GM12878 (cell line): ENCODE measurements at regions not wholly inside any gene's neighbourhood (a gene's known extent, or its start where the extent isn't known, plus 50 kb on each side); places are given as distances from the start of the nearest gene placed in this dataset.

Experiments
- ATAC-seq: fragments of 200-7000 bp; cut with Tn5 transposase; 3 replicates; pipeline ENCODE4 v1.9.1; 2020; ENCODE audit warnings: mild to moderate bottlenecking, moderate library complexity
- BruUV-seq: library from RNA; stranded (reverse); fragments of 400-500 nt; replicated peaks from 2 replicates; lab custom pipeline; 2021; lab: Mats Ljungman, UMichigan
- CTCF ChIA-PET: fragments of 300-600 bp; sonication (Branson Sonifier 250); formaldehyde crosslinking; extraction: SDS; loops from one replicate; lab custom pipeline; 2021; ENCODE audit warnings: inconsistent platforms; lab: Yijun Ruan, JAX
- POLR2A ChIA-PET: fragments of 350-600 bp; formaldehyde crosslinking; extraction: SDS; loops from one replicate; lab custom pipeline; 2021; ENCODE audit warnings: inconsistent platforms; lab: Charles Lee
- RAD21 ChIA-PET: fragments of 300-600 bp; sonication (Branson Sonifier 250); formaldehyde crosslinking; loops from one replicate; lab custom pipeline; 2023; ENCODE audit warnings: antibody characterized with exemption; ENCODE audit not compliant: unreplicated experiment; lab: Charles Lee
- SMC1A ChIA-PET: fragments of 300-600 bp; sonication (Branson Sonifier 250); formaldehyde crosslinking; loops from one replicate; lab custom pipeline; 2023; ENCODE audit not compliant: unreplicated experiment, uncharacterized antibody; lab: Charles Lee
- DNase-seq: peaks from one replicate; pipeline ENCODE4 v3.0.0-alpha.2; 2011; ENCODE audit warnings: low read depth, low spot score
- FAIRE-seq: peaks from 3 replicates; lab custom pipeline; 2011; peaks lifted over from hg19 to GRCh38; lab: Jason Lieb, UNC
- H2AFZ ChIP-seq: 2 replicates; pipeline ENCODE4 v1.6.0; 2011; ENCODE audit warnings: low read depth, low read length, control low read depth; ENCODE audit not compliant: control insufficient read depth
- H3K27ac ChIP-seq: 2 replicates; pipeline ENCODE4 v1.5.1; 2011; ENCODE audit warnings: control low read depth; ENCODE audit not compliant: control insufficient read depth, insufficient read depth
- H3K27me3 ChIP-seq, 2 experiments: replicated peaks in 1 of 2; 2 replicates each; pipeline versions ENCODE4 v1.6.0 to v1.6.1; 2011; ENCODE audit warnings: low read length in 1 of 2; ENCODE audit not compliant: control insufficient read depth in 2 of 2, insufficient read depth in 2 of 2
- H3K36me3 ChIP-seq, 2 experiments: 2 replicates each; pipeline ENCODE4 v1.5.1; 2011; ENCODE audit warnings: low read length in 1 of 2; ENCODE audit not compliant: control insufficient read depth in 2 of 2, insufficient read depth in 2 of 2
- H3K4me1 ChIP-seq: 2 replicates; pipeline ENCODE4 v1.6.1; 2011; ENCODE audit warnings: mild to moderate bottlenecking, low read length, moderate library complexity, mixed read lengths; ENCODE audit not compliant: control insufficient read depth, insufficient read depth
- H3K4me2 ChIP-seq: 2 replicates; pipeline ENCODE4 v1.6.0; 2011; ENCODE audit warnings: control low read depth; ENCODE audit not compliant: control insufficient read depth, insufficient read depth
- H3K4me3 ChIP-seq: fragments of 200-600 bp; sonication (generic); 2 replicates; pipeline ENCODE4 v1.5.1; 2016
- H3K79me2 ChIP-seq: 2 replicates; pipeline ENCODE4 v1.6.0; 2011; ENCODE audit warnings: low read length; ENCODE audit not compliant: control insufficient read depth, insufficient read depth
- H3K9ac ChIP-seq: 2 replicates; pipeline ENCODE4 v1.8.0; 2011; ENCODE audit warnings: low read length, control low read depth, mixed read lengths; ENCODE audit not compliant: control insufficient read depth, insufficient read depth
- H3K9me3 ChIP-seq: replicated peaks from 3 replicates; pipeline ENCODE4 v1.5.1; 2011; ENCODE audit warnings: mild to moderate bottlenecking, low read length; ENCODE audit not compliant: control insufficient read depth, insufficient read depth
- H4K20me1 ChIP-seq: 2 replicates; pipeline ENCODE4 v1.6.0; 2011; ENCODE audit not compliant: control insufficient read depth, insufficient read depth
- CEBPB ChIP-seq, 2 experiments: fragments of 150-350 bp in 1 of 2; IDR thresholded peaks; 2 replicates each; pipeline ENCODE4 v1.6.1; 2012 to 2014; ENCODE audit warnings: low read depth in 2 of 2, low read length in 2 of 2, borderline replicate concordance in 1 of 2, inconsistent platforms in 1 of 2
- CHD4 ChIP-seq: fragments of 200-600 bp; sonication (generic); IDR thresholded peaks from 2 replicates; pipeline ENCODE4 v1.6.1; 2016; ENCODE audit warnings: mild to moderate bottlenecking
- CTCF ChIP-seq, 3 experiments: IDR thresholded peaks in 2 of 3; conservative IDR thresholded peaks in 1 of 3; 2 replicates each; pipeline ENCODE4 v1.5.1; 2011; ENCODE audit warnings: low read depth in 3 of 3, low read length in 3 of 3, mild to moderate bottlenecking in 3 of 3, control low read depth in 2 of 3, moderate library complexity in 2 of 3, inconsistent platforms in 1 of 3, mixed read lengths in 1 of 3; ENCODE audit not compliant: control insufficient read depth in 2 of 3, insufficient read depth in 1 of 3; ENCODE audit errors: extremely low read depth in 1 of 3
- JUNB ChIP-seq: IDR thresholded peaks from 2 replicates; pipeline ENCODE4 v1.6.1; 2016; ENCODE audit warnings: antibody characterized with exemption, mild to moderate bottlenecking
- MTA3 ChIP-seq: IDR thresholded peaks from 2 replicates; pipeline ENCODE4 v1.6.1; 2012; ENCODE audit warnings: low read length, inconsistent platforms, borderline replicate concordance
- RAD51 ChIP-seq: fragments of 450-650 bp; IDR thresholded peaks from 2 replicates; pipeline ENCODE4 v1.6.1; 2016; ENCODE audit warnings: moderate library complexity, mild to moderate bottlenecking, inconsistent platforms
- RBBP5 ChIP-seq: fragments of 200-600 bp; sonication (generic); conservative IDR thresholded peaks from 2 replicates; pipeline ENCODE4 v1.6.1; 2016
- TAF1 ChIP-seq: IDR thresholded peaks from 2 replicates; pipeline ENCODE4 v1.6.1; 2011; ENCODE audit warnings: mild to moderate bottlenecking, low read depth, low read length, borderline replicate concordance
- WGBS: methylation state at CpG from one replicate; pipeline ENCODE4 v1.1.6; 2016; ENCODE audit warnings: low lambda C conversion rate; ENCODE audit not compliant: insufficient replicate concordance, insufficient coverage; ENCODE audit errors: missing lambda C conversion rate; 5-methylcytosine and 5-hydroxymethylcytosine counted together
- in situ Hi-C: fragments of 300-500 bp; cut with MboI; formaldehyde crosslinking; loops from 9 replicates; pipeline ENCODE4 v1.14.3; 2018; ENCODE audit warnings: mixed read lengths
- intact Hi-C: fragments of 100-400 bp; cut with micrococcal nuclease; formaldehyde crosslinking; loops from one replicate; pipeline ENCODE4 v1.14.2; 2022; ENCODE audit not compliant: unreplicated experiment

DNA sequence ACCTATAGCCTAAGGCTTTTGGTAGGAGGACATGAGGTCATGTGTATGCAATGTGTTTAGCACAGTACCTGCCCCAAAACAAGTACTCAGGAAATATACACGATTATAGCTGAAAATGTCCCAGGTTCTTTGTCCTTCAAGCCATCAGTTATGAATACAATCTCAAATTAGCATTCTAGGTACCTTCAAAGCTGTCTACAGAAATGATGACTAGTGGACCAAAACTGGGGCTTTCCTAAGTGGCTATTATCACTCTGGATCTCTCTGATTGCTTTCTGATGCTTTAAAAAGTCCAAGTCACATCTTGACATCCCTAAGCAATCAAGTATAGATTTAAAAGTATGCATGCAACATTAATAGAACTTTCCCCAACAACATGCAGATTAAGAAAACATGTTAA lies 93.0 kb upstream of the SLIT3 start:
- in situ Hi-C loops, result no loop called here
- Histone ChIP-seq H3K27ac (no peak overlapping the region), H3K4me3 (no peak overlapping the region), H4K20me1 (no peaks in the 10 kb centered on the region), H3K9me3 (no peaks in the 10 kb centered on the region), H3K9ac (no peak overlapping the region), H3K27me3 (no peaks in the 10 kb centered on the region), H3K79me2 (no peaks in the 10 kb centered on the region)
- ATAC-seq, result peak; percentile 50
- no peak for TF ChIP-seq TAF1
- TF ChIP-seq CHD4, result no peak
- TF ChIP-seq CTCF (IDR thresholded peaks at IDR 0.05 in 2 of 3, conservative IDR thresholded peaks at IDR 0.05 in 1 of 3; ENCODE audit: control insufficient read depth in 2 of 3, extremely low read depth in 1 of 3, insufficient read depth in 1 of 3, low read depth in 3 of 3, low read length in 3 of 3), result no peak
- no peak for TF ChIP-seq RBBP5
- no peak for TF ChIP-seq MTA3
- TF ChIP-seq RAD51, result no peak
- no peak for TF ChIP-seq JUNB
- no peak for TF ChIP-seq CEBPB (IDR thresholded peaks at IDR 0.05; ENCODE audit: borderline replicate concordance in 1 of 2, low read depth in 2 of 2, low read length in 2 of 2)
- TF ChIP-seq, all 136 proteins: peak for 0
- FAIRE-seq (no peak), DNase-seq (no peak)
- no TSS peak for BruUV-seq
- ChIA-PET CTCF (no interaction called here), RAD21 (no interaction called here), SMC1A (interaction anchor here (0.8 to 1.2 kb wide), 2 partner anchors 18 to 56 kb away, joined by 3 to 5 read pairs; no protein-coding TSS in a partner anchor), POLR2A (no interaction called here)
- Histone ChIP-seq H3K4me2 (no peak overlapping the region), H3K4me1 (no peaks in the 10 kb centered on the region), H3K36me3 (no peaks in the 10 kb centered on the region), H2AFZ (no peak overlapping the region)
- 0% methylated on average over 1 of the region's 1 CpG for WGBS
- intact Hi-C loops, result no loop called here
